HG02763 (cell line): ENCODE measurements at regions not wholly inside any gene's neighbourhood (a gene's known extent, or its start where the extent isn't known, plus 50 kb on each side); places are given as distances from the start of the nearest gene placed in this dataset.

ENCODE experiments used
- ATAC-seq: cut with Tn5 transposase; IDR thresholded peaks from one replicate; pipeline ENCODE4 v1.9.1; 2021; ENCODE audit warnings: mild to moderate bottlenecking, moderate library complexity; ENCODE audit not compliant: unreplicated experiment

DNA sequence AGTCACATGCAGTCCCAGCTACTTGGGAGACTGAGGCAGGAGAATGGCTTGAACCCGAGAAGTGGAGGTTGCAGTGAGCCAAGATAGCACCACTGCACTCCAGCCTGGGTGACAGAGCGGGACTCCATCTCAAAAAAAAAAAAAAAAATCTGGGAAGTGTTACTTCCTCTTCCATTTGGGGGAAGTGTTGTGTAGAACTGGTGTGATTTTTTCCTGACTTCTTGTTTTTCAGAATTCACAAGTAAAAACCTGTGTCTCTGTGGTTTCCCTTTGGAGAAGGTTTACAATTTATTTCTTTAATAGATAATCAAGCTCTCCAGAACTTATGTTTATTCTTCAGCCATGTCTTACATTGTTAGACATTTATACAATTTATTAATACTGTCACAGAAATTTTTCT lies 396.1 kb downstream of the BRD1 start:
- ATAC-seq = no peak

- no peak for ATAC-seq
These were observed 398.6 kb downstream of the BRD1 start for GRCh38 chr22:49429066-49429465.

GRCh38 chr22:49427941-49428340 lies 399.7 kb downstream of the BRD1 start:
- ATAC-seq = no peak

- no peak for ATAC-seq
These were observed 400.3 kb downstream of the BRD1 start for GRCh38 chr22:49427341-49427740.

DNA sequence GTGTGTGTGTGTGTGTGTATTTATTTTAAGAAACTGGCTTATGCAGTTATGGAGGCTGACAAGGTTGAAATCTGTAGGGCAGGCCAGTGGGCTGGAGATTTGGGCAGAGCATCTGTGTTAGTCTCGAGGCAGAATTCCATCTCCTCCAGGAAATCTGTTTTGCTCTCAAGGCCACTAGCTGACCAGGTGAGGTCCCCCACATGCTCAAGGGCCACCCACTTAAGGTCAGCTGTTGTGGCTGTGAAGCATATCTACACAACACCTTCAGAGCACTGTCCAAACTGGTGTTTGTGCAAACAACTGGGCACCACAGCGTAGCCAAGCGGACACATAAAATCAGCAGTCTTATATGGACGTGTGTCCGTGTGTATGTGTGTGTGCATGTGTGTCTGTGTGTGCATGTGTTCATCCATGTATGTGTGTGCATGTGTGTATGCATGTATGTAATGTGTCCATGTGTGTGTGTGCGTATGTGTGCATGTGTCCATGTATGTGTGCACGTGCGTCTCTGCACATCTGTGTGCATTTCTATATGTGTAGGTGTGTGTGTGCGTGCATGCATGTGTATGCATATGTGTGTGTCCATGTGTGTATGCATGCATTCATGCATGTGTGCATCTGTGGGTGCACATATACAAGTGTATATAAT lies 400.9 kb downstream of the BRD1 start:
- no peak for ATAC-seq

- ATAC-seq = no peak
These were observed 401.6 kb downstream of the BRD1 start for GRCh38 chr22:49426098-49426497.

DNA sequence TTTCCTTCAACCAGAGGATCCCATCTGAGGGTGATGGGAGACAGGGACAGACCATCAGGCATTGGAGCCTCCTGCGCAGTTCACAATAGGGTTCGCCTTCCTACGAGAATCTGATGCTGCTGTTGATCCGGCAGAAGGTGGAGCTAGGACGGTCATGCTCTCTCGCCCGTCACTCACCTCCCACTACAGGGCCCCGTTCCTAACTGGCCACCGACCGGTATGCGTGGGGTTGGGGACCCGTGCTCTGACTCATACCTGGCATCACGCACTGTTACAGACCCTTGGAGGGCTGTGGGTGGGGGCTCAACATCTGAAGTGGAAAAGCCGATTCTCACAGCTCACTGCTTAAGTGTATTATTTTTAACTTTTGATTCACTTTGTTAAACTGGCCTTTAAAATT lies 402.3 kb downstream of the BRD1 start:
- no peak for ATAC-seq

- ATAC-seq = no peak
These were observed 402.8 kb downstream of the BRD1 start for GRCh38 chr22:49424893-49425270.

- ATAC-seq = no peak
These were observed 404.5 kb downstream of the BRD1 start for GRCh38 chr22:49423125-49423650.

GRCh38 chr22:49422701-49423100 lies 405.0 kb downstream of the BRD1 start:
- ATAC-seq = no peak

GRCh38 chr22:49420651-49421050 lies 407.0 kb downstream of the BRD1 start:
- ATAC-seq = no peak

GRCh38 chr22:49419661-49420060 lies 408.0 kb downstream of the BRD1 start:
- no peak for ATAC-seq

- no peak for ATAC-seq
These were observed 408.7 kb downstream of the BRD1 start for GRCh38 chr22:49418943-49419342.

DNA sequence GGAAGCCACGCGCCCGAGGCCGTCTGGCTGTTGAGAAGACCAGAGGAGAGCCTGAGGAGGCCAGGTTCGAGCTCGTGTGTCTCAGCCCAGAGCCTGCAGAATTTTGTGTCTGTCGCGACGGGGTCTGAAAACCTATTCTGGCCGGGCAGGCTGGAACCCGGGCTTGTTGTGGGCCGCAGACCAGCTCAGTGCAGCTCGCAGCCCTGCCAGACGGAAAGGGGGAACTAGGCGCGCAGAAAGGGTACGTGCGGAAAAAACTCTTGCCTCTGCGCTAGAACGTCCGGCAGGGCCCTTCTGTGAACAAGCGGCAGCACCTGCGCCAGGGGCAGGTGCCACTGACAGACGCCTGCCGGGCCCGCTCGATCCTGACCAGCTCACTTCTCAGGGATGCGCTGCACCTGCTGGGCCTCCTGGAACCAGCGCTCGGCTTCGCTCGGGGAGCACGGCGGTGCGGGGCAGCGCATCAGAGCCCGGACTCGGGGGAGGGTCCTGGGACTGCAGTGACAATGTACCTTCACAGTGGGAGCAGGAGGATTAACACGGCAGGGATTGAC lies 409.3 kb downstream of the BRD1 start:
- no peak for ATAC-seq

GRCh38 chr22:49417833-49418232 lies 409.8 kb downstream of the BRD1 start:
- no peak for ATAC-seq

DNA sequence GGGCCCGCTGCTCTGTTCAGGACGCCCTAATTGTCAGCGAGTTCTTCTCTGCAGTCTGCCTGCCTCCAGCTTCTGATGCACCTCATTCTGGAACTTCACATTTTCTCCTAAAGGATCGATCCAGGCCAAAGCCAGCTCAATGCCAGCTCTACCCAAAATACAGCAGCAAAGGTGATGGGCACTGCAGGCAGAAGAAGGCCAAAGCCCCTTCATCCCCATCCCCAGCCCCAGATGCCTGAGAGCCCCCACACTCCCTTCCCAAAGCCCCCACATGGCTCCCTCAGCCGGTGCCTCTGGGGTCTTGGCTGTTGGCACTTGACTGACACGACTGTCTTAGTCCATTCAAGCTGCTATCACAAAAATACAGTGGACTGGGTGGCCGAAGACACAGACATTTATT lies 410.3 kb downstream of the BRD1 start:
- no peak for ATAC-seq

DNA sequence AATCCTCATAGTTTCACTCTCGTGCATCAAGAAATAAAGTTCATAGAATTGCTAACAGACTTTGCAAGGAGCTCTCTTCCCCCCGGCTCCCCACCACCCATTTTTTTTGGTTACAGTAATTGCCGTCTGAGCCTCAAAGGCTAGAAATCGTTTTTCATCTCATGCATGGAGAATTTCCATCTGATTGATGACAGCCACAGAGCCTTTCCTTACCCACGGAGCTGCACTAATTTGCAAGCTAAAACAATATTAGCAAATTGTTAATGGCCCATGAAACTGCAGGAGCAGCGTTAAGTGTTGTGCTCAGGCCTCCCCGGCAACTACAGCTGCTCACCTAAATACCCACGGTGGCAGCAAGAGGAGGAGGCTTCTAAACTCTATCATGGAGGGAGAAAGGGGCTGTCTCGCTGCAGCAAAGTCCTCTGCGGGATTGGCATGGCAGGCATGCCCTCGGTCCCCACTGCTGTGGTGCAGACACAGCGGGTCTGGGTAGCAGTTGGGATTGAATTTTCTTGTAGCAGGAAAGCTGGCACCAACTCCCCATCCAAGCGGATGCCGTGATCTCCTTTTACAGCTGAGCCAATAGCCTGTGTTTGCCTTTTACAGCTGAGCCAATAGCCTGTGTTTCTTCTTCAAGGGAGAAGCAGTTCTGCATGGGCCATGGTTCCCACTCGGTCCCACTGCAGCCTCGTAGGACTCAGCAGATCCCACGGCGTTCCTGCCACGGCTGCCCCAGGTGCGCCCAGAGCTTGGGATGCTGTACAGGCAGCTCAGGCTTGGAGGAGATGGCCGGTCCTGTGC lies 412.3 kb downstream of the BRD1 start:
- no peak for ATAC-seq

- ATAC-seq = no peak
These were observed 414.1 kb downstream of the BRD1 start for GRCh38 chr22:49413551-49413950.

- no peak for ATAC-seq
These were observed 414.5 kb downstream of the BRD1 start for GRCh38 chr22:49413146-49413545.

DNA sequence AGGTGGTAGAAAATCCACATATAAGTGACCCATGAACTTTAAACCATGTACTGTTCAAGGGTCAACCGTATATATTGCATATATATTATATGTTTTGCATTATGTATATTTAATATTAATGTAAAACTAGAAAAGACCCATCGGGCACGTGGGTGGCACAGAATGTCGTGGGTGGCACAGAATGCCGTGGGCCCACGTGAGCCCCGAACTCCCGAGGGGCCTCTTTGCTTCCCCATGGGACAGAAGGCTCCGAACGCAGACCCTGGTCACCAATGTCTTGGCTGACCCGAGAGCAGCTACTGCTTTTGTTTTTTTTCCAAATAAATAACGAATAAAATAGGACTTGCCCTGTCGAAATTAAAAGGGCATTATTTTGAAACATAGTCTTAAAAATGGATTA lies 415.4 kb downstream of the BRD1 start:
- ATAC-seq = no peak

- no peak for ATAC-seq
These were observed 416.4 kb downstream of the BRD1 start for GRCh38 chr22:49411236-49411635.
